ENCODE measurements at regions not wholly inside any gene's neighbourhood (a gene's known extent, or its start where the extent isn't known, plus 50 kb on each side); places are given as distances from the start of the nearest gene placed in this dataset.

DNA sequence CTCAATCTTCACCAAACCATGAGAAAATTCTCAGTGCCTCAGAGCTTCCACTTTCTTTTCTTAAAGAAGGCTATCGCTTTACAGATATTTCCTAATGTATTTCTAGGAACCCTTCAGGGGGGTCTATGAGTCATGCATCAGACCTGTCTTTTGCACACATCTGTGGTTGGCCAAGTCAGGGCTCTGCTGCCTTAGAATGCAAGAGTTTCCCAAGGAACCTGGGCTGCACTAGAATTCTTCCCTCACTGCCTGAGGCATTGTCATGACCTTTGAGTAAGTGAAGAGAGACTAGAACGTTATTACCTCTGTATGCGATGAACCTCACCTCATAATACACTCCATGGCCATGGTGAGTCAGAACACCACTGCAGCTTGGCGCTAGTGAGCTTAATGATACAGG, 365.0 kb upstream of the ID4 start:
- Histone ChIP-seq H4K20me1 (replicated peaks; ENCODE audit: control insufficient read depth, extremely low read depth, insufficient read depth, low read length) (no peaks in the 10 kb centered on the region), H3K4me2 (ENCODE audit: insufficient read depth, low read length) (no peak overlapping the region), H3K36me3 (ENCODE audit: control insufficient read depth in 2 of 2, extremely low read depth in 1 of 2, insufficient read depth in 2 of 2, low read length in 2 of 2) (no peaks in the 10 kb centered on the region), H3K9me3 (replicated peaks; ENCODE audit: control insufficient read depth, insufficient read depth, low read length) (peaks cover 3% of the 10 kb centered on the region), H3K9ac (replicated peaks; ENCODE audit: extremely low read depth, insufficient read depth, low read length) (no peak overlapping the region), H3K27me3 (ENCODE audit: control insufficient read depth in 2 of 2, insufficient read depth in 2 of 2, low read length in 2 of 2) (no peaks in the 10 kb centered on the region), H3K4me3 (replicated peaks in 1 of 3; ENCODE audit: insufficient read depth in 1 of 3, low read depth in 1 of 3, low read length in 3 of 3) (no peak overlapping the region), H3K9me1 (replicated peaks; ENCODE audit: control insufficient read depth, extremely low read depth, insufficient read depth, low read length) (no peaks in the 10 kb centered on the region), H3K27ac (ENCODE audit: insufficient read depth, low read depth, low read length) (no peak overlapping the region), H3K4me1 (ENCODE audit: control insufficient read depth, extremely low read depth, insufficient read depth, low read length) (no peaks in the 10 kb centered on the region), H2AFZ (ENCODE audit: low read depth, low read length) (no peak overlapping the region), H3K79me2 (ENCODE audit: control insufficient read depth, insufficient read depth, low read length) (no peaks in the 10 kb centered on the region)
- dilution Hi-C loops (cut with MboI; ENCODE audit: extremely low pct_ligation_motif_present, low sequenced_read_pairs) (no loop called here), intact Hi-C loops (cut with micrococcal nuclease) (no loop called here)
- BruUV-seq (replicated peaks), result no TSS peak
- no peak for FAIRE-seq
- ChIA-PET POLR2A (no interaction called here), CTCF (no interaction called here)
- TF ChIP-seq EZH2 (IDR thresholded peaks at IDR 0.05; ENCODE audit: borderline replicate concordance, low read depth, low read length, severe bottlenecking) (no peak), JUN (IDR thresholded peaks at IDR 0.05; ENCODE audit: borderline replicate concordance, insufficient read depth, insufficient read length, low read depth) (no peak), GATA2 (IDR thresholded peaks at IDR 0.05; ENCODE audit: insufficient read depth, insufficient read length, low read depth, low read length) (no peak), MYC (IDR thresholded peaks at IDR 0.05; ENCODE audit: low read depth, low read length) (no peak), CTCF (IDR thresholded peaks at IDR 0.05; ENCODE audit: extremely low read depth in 1 of 2, insufficient read depth in 1 of 2, low read depth in 1 of 2, low read length in 2 of 2) (no peak), POLR2AphosphoS5 (IDR thresholded peaks at IDR 0.05; ENCODE audit: insufficient read depth, low read depth, low read length) (no peak), FOS (IDR thresholded peaks at IDR 0.05; ENCODE audit: borderline replicate concordance, insufficient read depth, low read length) (no peak), POLR2A (IDR thresholded peaks at IDR 0.05; ENCODE audit: low read depth, low read length) (no peak)
- TF ChIP-seq, protein P1, sequence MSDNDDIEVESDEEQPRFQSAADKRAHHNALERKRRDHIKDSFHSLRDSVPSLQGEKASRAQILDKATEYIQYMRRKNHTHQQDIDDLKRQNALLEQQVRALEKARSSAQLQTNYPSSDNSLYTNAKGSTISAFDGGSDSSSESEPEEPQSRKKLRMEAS (IDR thresholded peaks at IDR 0.05; ENCODE audit: insufficient read depth, insufficient read length), result no peak
- no peak for DNase-seq (ENCODE audit: low read depth, low spot score)

All from endothelial cell of umbilical vein (primary cell).